H1 (cell line): ENCODE measurements at regions not wholly inside any gene's neighbourhood (a gene's known extent, or its start where the extent isn't known, plus 50 kb on each side); places are given as distances from the start of the nearest gene placed in this dataset.

Source experiments
- CTBP2 ChIP-seq: IDR thresholded peaks from 2 replicates; pipeline ENCODE4 v1.7.0; 2011; ENCODE audit warnings: borderline replicate concordance, mild to moderate bottlenecking, moderate library complexity, mixed read lengths, low read length; ENCODE audit not compliant: insufficient read depth, insufficient read length
- JUND ChIP-seq: IDR thresholded peaks from 2 replicates; pipeline ENCODE4 v1.6.1; 2011; ENCODE audit warnings: mild to moderate bottlenecking, improper control_type of control experiment, low read length
- KDM5A ChIP-seq: fragments of 200-600 bp; IDR thresholded peaks from 2 replicates; pipeline ENCODE4 v1.7.1; 2012; ENCODE audit warnings: mild to moderate bottlenecking, low read length, inconsistent platforms, mixed read lengths
- POLR2A ChIP-seq, 2 experiments: IDR thresholded peaks; 1 replicate in 1 of 2; 2 replicates in 1 of 2; pipeline ENCODE4 v1.6.1; 2011; ENCODE audit warnings: low read depth in 2 of 2, low read length in 2 of 2, mild to moderate bottlenecking in 2 of 2; ENCODE audit errors: control extremely low read depth in 1 of 2
- SP2 ChIP-seq: IDR thresholded peaks from 2 replicates; pipeline ENCODE4 v1.6.1; 2012; ENCODE audit warnings: mild to moderate bottlenecking, low read length, inconsistent platforms
- SUZ12 ChIP-seq: fragments of 200-600 bp; sonication (generic); IDR thresholded peaks from 2 replicates; pipeline ENCODE4 v1.6.1; 2012; ENCODE audit warnings: mild to moderate bottlenecking, inconsistent platforms, low read length, moderate library complexity, mixed read lengths
- USF2 ChIP-seq: IDR thresholded peaks from 2 replicates; pipeline ENCODE4 v1.6.1; 2011; ENCODE audit warnings: low read length, improper control_type of control experiment
- YY1 ChIP-seq: IDR thresholded peaks from 2 replicates; pipeline ENCODE4 v1.6.1; 2011; ENCODE audit warnings: low read depth, mild to moderate bottlenecking, low read length

GRCh38 chr10:78783753-78784152, 285.0 kb upstream of the ZMIZ1 start (continued):
- no peak for TF ChIP-seq USF2
- TF ChIP-seq CTBP2, result no peak
- no peak for TF ChIP-seq POLR2A (IDR thresholded peaks at IDR 0.05; ENCODE audit: control extremely low read depth in 1 of 2, low read depth in 2 of 2, low read length in 2 of 2)
- TF ChIP-seq SP2, result no peak
- TF ChIP-seq KDM5A, result no peak
- TF ChIP-seq JUND, result no peak
- no peak for TF ChIP-seq SUZ12
- no peak for TF ChIP-seq YY1
